ENCODE measurements at regions not wholly inside any gene's neighbourhood (a gene's known extent, or its start where the extent isn't known, plus 50 kb on each side); places are given as distances from the start of the nearest gene placed in this dataset.

DNA sequence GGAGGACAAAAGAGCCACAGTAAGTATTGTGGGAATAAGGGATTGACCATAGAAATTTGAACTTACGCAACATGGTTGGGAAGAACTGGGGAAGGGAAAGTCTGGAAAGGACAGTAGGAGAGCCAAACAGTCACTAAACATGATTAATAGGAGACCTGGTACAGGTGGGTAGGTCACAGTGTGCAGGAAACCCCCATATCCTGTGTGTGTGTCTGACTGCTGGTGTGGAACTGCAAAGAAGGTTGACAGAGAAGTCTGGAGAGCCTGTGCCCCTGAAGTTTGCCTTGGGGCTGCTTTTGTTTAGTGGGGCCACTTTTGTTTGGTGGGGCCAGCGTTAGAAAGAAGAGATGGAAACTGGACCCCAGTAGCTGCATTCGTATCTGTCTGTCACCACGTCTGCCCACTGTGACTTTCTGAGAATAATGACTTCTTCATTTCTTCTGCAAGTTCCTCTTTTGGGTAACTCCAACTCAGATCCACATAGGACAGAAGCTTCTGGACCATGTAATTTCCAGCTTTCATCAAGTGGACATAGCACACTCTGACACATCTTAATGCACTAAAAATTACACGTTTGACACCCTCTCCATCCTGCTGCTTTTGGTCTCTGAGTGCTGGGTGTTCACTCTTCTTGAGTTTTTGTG lies 126.8 kb upstream of the RAG2 start (continued):
- TF ChIP-seq, protein P1, sequence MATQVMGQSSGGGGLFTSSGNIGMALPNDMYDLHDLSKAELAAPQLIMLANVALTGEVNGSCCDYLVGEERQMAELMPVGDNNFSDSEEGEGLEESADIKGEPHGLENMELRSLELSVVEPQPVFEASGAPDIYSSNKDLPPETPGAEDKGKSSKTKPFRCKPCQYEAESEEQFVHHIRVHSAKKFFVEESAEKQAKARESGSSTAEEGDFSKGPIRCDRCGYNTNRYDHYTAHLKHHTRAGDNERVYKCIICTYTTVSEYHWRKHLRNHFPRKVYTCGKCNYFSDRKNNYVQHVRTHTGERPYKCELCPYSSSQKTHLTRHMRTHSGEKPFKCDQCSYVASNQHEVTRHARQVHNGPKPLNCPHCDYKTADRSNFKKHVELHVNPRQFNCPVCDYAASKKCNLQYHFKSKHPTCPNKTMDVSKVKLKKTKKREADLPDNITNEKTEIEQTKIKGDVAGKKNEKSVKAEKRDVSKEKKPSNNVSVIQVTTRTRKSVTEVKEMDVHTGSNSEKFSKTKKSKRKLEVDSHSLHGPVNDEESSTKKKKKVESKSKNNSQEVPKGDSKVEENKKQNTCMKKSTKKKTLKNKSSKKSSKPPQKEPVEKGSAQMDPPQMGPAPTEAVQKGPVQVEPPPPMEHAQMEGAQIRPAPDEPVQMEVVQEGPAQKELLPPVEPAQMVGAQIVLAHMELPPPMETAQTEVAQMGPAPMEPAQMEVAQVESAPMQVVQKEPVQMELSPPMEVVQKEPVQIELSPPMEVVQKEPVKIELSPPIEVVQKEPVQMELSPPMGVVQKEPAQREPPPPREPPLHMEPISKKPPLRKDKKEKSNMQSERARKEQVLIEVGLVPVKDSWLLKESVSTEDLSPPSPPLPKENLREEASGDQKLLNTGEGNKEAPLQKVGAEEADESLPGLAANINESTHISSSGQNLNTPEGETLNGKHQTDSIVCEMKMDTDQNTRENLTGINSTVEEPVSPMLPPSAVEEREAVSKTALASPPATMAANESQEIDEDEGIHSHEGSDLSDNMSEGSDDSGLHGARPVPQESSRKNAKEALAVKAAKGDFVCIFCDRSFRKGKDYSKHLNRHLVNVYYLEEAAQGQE (IDR thresholded peaks at IDR 0.05; ENCODE audit: low read depth, low read length): no peak
- TF ChIP-seq MYC (IDR thresholded peaks at IDR 0.05; ENCODE audit: insufficient read depth, insufficient read length, insufficient replicate concordance, low read length, severe bottlenecking) (no peak), RELA (IDR thresholded peaks at IDR 0.05; ENCODE audit: borderline replicate concordance, partially characterized antibody) (no peak), CREB1 (IDR thresholded peaks at IDR 0.05; ENCODE audit: low read depth) (no peak)

DNA sequence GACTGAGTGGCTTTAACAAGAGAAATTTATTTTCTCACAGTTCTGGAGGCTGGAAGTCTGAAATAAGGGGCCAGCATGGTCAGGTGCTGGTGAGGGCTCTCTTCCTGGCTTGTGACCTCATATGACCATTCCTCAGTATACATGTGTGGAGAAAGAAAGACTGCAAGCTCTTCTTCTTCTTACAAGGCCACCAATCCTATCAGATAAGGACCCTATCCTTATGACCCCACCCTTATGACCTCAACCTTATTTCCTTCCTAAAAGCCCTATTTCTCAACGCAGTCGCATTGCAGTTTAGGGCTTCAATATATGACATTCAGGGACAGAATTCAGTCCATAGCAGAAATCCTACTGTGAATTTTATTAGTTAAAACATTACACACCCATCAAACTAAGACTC lies 124.4 kb upstream of the RAG2 start:
- DNase-seq (ENCODE audit: low read depth, low spot score) (no peak), ATAC-seq (no peak), FAIRE-seq (no peak)
- no peak overlapping the region for H3K4me3 ChIP-seq
- no peak overlapping the region for H3K4me2 ChIP-seq (ENCODE audit: control insufficient read depth, insufficient read depth)
- no peak for TF ChIP-seq SREBF1 (IDR thresholded peaks at IDR 0.05; ENCODE audit: low read length)
- no peak for TF ChIP-seq NRF1 (conservative IDR thresholded peaks at IDR 0.05; ENCODE audit: low read depth, low read length)
- TF ChIP-seq, protein P2, sequence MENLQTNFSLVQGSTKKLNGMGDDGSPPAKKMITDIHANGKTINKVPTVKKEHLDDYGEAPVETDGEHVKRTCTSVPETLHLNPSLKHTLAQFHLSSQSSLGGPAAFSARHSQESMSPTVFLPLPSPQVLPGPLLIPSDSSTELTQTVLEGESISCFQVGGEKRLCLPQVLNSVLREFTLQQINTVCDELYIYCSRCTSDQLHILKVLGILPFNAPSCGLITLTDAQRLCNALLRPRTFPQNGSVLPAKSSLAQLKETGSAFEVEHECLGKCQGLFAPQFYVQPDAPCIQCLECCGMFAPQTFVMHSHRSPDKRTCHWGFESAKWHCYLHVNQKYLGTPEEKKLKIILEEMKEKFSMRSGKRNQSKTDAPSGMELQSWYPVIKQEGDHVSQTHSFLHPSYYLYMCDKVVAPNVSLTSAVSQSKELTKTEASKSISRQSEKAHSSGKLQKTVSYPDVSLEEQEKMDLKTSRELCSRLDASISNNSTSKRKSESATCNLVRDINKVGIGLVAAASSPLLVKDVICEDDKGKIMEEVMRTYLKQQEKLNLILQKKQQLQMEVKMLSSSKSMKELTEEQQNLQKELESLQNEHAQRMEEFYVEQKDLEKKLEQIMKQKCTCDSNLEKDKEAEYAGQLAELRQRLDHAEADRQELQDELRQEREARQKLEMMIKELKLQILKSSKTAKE (IDR thresholded peaks at IDR 0.05; ENCODE audit: low read depth, poor library complexity, severe bottlenecking): no peak
- TF ChIP-seq DPF2 (IDR thresholded peaks at IDR 0.05): no peak
- TF ChIP-seq ZZZ3 (IDR thresholded peaks at IDR 0.05; ENCODE audit: control insufficient read depth, insufficient read length, low read depth): no peak
- TF ChIP-seq YY1 (IDR thresholded peaks at IDR 0.05; ENCODE audit: low read depth, low read length): no peak
- TF ChIP-seq, protein P3, sequence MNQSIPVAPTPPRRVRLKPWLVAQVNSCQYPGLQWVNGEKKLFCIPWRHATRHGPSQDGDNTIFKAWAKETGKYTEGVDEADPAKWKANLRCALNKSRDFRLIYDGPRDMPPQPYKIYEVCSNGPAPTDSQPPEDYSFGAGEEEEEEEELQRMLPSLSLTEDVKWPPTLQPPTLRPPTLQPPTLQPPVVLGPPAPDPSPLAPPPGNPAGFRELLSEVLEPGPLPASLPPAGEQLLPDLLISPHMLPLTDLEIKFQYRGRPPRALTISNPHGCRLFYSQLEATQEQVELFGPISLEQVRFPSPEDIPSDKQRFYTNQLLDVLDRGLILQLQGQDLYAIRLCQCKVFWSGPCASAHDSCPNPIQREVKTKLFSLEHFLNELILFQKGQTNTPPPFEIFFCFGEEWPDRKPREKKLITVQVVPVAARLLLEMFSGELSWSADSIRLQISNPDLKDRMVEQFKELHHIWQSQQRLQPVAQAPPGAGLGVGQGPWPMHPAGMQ (IDR thresholded peaks at IDR 0.05; ENCODE audit: borderline replicate concordance): no peak
- TF ChIP-seq, protein P4, sequence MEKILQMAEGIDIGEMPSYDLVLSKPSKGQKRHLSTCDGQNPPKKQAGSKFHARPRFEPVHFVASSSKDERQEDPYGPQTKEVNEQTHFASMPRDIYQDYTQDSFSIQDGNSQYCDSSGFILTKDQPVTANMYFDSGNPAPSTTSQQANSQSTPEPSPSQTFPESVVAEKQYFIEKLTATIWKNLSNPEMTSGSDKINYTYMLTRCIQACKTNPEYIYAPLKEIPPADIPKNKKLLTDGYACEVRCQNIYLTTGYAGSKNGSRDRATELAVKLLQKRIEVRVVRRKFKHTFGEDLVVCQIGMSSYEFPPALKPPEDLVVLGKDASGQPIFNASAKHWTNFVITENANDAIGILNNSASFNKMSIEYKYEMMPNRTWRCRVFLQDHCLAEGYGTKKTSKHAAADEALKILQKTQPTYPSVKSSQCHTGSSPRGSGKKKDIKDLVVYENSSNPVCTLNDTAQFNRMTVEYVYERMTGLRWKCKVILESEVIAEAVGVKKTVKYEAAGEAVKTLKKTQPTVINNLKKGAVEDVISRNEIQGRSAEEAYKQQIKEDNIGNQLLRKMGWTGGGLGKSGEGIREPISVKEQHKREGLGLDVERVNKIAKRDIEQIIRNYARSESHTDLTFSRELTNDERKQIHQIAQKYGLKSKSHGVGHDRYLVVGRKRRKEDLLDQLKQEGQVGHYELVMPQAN (conservative IDR thresholded peaks at IDR 0.05): no peak
- RAD21 ChIA-PET (ENCODE audit: unreplicated experiment): no interaction called here
- POLR2A ChIA-PET: no interaction called here
- BruUV-seq (replicated peaks): no TSS peak
- 100% methylated on average over 2 of the region's 2 CpGs for WGBS (ENCODE audit: insufficient coverage, insufficient replicate concordance, low lambda C conversion rate, missing lambda C conversion rate)
- peaks cover 9% of the 10 kb centered on the region; the same call in 1 of the 2 replicates for H3K4me1 ChIP-seq (ENCODE audit: control insufficient read depth, insufficient read depth, low read length)
- no peak overlapping the region for H2AFZ ChIP-seq (ENCODE audit: control insufficient read depth, low read depth, low read length)
- H4K20me1 ChIP-seq (ENCODE audit: control insufficient read depth, insufficient read depth): no peaks in the 10 kb centered on the region
- CTCF ChIA-PET: no interaction called here
- in situ Hi-C loops (cut with MboI): no loop called here
- no peaks in the 10 kb centered on the region for H3K27me3 ChIP-seq (replicated peaks in 1 of 2; ENCODE audit: control insufficient read depth in 2 of 2, insufficient read depth in 2 of 2, low read length in 1 of 2)
- no peak overlapping the region for H3K9ac ChIP-seq (ENCODE audit: control insufficient read depth, insufficient read depth, low read length)
- H3K36me3 ChIP-seq (ENCODE audit: control insufficient read depth in 2 of 2, insufficient read depth in 2 of 2, low read length in 1 of 2): no peaks in the 10 kb centered on the region
- H3K27ac ChIP-seq (ENCODE audit: control insufficient read depth, insufficient read depth): no peak overlapping the region
- H3K9me3 ChIP-seq (replicated peaks; ENCODE audit: control insufficient read depth, insufficient read depth, low read length): no peaks in the 10 kb centered on the region
- no peaks in the 10 kb centered on the region for H3K79me2 ChIP-seq (ENCODE audit: control insufficient read depth, insufficient read depth, low read length)
- intact Hi-C loops (cut with micrococcal nuclease; ENCODE audit: unreplicated experiment): no loop called here
- SMC1A ChIA-PET (ENCODE audit: uncharacterized antibody, unreplicated experiment): interaction anchor here (0.6 to 1.5 kb wide), 3 partner anchors 20 to 213 kb away, joined by 3 read pairs; no protein-coding TSS in a partner anchor

All from GM12878 (cell line).